NCI-H1105 treated with DMSO at 0.1 percent for 48 hours (cell line): ENCODE measurements at regions not wholly inside any gene's neighbourhood (a gene's known extent, or its start where the extent isn't known, plus 50 kb on each side); places are given as distances from the start of the nearest gene placed in this dataset.
"Not testable (repeated sequence)": the region's sequence is repeated elsewhere in the genome, so short reads cannot be mapped to it uniquely, and the experiment has no call there.

Experiments used
- DNase-seq: peaks from one replicate; lab custom pipeline; 2025; lab: John Stamatoyannopoulos, UW

DNA sequence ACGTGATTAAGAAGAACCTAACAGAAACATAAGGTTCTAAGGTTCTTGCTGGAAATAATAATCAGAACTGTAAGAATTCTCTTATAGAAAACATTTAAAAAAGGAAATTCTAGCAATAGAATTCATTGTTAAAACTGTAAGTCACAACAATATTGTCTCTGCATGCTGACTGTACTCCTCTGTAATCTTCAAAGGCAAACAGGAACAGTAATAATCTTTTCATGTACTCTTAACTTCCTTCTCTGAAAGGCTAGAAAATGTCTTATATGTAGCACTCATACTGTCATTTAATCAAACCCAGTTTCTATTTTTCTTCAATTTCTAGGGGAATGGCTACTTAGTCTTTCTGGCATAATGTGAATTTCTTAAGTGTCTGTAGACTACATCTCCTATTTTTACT lies 103.5 kb upstream of the AGAP9 start:
- DNase-seq: not testable (repeated sequence)

DNA sequence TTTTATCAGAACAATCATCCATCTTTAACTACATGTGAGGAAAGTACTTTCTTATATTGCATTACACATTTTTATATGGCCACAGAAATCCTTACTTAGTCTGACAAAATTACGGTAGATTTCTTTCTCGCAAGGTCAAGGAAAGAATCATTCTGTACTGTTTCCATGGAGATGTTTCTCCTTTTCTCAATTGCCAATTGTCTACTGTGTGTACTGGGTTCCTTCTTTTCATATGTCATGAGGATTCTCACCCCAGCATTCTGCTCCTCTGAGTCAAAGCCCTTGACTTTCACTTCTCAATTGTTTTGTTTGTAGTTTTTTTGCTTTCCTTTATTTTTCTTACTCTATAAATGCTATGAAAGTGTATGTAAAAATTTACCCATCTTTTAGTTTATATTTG lies 99.3 kb upstream of the AGAP9 start:
- not testable (repeated sequence) for DNase-seq

DNA sequence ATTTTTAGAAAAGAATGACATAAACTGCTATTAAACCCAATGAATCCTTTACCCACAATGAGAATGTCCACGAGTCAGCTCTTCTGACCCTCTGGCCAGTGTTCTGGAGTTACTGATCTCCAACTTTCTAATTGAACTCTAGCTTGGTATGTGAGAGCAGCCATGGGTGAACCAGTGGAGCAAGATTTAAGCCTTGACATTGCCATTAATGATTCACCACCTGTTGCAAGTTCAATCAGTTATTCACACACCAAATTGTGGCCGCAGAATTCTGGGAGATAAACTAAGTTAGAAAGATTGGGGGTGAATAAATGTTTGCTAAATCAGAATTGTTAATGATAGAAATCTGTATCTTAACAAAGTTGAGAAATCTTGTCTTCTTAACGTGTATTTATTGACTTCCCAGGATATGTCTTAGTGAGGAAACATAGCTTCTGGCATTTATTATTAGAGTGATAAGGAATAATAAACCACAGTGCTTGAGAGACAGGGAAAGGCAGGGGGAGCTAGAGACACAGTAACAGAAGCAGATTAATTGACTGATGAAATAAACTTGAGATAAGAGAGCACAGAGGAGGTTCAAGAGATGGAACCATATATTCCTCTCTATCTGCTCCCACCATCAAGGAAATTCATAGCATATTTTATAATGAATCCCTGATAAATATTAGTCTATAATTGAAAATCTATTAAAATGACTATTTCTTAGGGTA lies 96.0 kb upstream of the AGAP9 start:
- DNase-seq: peak; percentile 6

DNA sequence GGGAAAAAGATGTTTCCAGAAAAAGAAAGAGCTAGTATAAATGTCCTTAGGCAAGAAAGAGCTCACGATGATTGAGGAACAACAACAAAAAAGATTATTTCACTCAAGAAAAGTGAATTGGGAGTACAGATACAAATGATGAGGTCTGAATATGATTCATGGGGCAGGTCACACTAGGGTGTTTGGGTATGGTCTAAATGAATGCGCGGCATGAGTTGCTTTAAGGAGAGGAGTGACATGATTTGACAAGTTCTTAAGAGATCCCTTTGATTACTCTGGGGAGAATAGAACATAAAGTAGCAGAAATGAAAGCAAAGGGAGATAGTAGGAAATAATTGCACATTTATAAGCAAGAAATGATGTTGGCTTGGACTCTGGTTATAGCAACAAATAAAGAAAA lies 85.9 kb upstream of the AGAP9 start:
- not testable (repeated sequence) for DNase-seq

DNA sequence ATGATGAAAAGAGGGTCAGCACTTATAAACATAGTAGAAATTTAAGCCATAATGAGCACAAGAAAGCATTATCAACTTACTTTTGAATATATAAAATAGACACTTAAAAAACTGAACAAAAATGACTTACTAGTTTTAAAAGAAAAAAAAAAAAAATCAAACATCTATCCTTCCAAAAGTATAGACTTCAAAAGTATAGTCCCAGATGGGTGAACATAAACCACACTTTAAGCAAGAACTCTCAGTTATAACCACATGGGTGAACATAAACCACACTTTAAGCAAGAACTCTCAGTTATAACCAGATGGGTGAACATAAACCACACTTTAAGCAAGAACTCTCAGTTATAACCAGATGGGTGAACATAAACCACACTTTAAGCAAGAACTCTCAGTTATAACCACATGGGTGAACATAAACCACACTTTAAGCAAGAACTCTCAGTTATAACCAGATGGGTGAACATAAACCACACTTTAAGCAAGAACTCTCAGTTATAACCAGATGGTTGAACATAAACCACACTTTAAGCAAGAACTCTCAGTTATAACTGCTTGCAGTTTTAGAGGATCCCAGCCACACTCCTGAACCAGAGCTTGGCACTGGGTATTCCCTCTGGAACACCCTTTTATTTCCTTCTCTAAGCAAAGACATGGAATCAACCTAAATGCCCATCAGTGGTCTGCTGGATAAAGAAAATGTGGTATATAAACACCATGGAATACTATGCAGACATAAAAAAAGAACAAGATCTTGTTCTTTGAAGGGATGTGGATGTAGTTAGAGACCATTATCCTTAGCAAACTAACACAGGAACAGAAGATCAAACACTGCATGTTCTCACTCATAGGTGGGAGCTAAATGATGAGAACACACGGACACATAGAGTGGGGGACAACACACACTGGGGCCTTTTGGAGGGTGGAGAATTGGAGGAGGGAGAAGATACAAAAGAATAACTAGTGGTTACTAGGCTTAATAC lies 82.6 kb upstream of the AGAP9 start:
- not testable (repeated sequence) for DNase-seq

DNA sequence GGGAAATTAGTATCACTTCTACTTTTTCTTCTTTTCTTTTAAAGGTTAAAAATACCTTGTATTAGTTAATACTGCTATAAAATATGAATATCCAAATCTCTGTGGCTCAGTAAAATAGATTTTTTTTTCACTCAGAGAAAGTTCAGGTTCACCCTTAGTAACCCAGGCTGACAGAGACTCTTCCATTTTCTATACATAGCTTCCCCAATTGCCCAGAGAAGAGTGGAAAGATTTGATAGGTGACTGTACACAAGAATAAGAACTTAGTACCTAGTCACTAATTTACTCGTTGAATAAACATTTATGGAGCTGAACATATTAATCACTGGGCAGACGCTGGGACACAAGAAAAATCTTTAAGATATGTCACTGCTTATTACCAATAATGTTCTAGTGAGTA lies 77.2 kb upstream of the AGAP9 start:
- not testable (repeated sequence) for DNase-seq

DNA sequence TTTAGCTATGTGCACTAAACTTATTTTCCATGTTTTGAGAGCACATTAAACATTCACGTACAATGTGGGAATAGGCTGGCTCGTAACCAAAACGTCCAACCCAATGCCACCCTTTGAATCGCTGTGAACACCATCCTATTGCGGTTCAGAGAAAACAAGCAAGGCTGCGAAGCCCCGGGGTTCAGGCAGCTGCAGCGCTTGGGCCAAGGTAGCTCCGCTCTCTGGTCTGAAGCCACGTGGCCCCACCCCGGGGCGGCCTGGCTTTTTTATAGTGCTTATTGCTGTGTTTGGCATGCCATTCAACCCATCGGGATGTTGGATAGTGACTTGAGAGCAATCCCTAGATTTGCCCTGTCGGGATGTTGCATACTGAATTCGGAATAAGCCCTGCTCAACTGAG lies 76.7 kb upstream of the AGAP9 start:
- not testable (repeated sequence) for DNase-seq

DNA sequence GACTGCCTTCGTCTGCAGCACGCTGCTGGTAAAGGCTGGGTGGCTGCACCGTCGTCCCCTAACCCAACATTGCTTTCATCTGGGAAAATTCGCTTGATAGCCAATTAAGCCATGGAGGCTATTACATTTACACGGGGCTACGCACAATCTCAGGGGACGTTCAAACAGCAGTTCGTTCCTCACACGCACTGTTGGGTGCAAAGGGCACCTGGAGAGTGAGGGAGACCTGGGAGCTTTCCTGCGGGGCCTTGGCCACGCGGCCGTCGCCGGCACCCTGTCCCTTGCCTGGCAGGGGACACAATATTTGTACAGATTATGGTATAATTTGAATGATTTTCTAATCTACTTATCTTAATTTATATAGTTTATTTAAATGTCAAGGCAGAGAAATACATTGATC lies 76.2 kb upstream of the AGAP9 start:
- DNase-seq: not testable (repeated sequence)

DNA sequence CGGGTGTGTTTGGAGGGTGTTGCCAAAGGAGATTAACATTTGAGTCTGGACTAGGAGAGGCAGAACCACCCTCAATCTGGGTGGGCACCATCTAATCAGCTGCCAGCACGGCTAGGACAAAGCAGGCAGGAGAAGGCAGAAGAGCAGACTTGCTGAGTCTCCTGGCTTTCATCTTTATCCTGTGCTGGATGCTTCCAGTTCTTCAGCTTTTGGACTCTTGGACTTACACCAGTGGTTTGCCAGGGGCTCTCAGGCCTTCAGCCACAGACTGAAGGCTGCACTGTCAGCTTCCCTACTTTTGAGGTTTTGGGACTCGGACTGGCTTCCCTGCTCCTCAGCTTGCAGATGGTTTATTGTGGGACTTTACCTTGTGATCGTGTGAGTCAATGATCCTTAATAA lies 70.4 kb upstream of the AGAP9 start:
- not testable (repeated sequence) for DNase-seq

DNA sequence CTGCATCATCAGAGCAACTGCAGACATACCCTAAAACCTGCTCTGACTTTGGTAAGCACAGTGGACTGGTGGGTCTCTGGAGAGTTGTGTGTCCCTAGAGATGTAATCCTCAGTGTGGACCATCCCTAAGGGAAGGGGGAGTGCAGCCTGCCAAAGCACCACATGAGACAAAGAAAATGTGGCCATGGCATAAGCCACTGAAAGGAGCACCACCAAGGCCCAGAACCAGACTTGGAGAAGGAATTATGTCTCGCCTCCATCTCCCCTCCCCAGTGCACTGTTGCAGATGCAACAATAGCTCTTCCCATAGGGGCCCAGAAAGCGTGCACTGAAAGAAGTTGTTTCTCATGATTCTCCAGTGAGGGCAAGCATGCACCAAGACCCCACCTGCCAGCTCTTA lies 69.7 kb upstream of the AGAP9 start:
- DNase-seq: not testable (repeated sequence)

DNA sequence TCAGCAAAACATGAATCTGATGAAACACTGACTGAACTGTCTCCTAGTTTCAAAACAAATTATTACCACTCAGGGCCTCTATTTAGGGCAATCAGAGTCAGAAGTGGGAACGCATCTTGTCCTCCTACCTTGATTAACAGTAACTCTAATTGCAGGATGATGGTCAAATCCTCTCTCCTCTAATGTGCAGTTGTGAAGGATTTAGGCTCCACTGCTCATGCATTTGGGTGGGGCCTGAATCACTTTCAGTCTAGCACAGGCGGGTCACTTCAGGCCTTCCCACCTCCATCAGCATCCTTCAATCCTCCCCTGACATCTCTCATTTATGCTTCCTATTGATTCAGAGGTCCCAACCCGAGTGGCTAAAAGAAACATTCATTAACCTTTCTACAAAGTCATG lies 67.5 kb upstream of the AGAP9 start:
- not testable (repeated sequence) for DNase-seq

DNA sequence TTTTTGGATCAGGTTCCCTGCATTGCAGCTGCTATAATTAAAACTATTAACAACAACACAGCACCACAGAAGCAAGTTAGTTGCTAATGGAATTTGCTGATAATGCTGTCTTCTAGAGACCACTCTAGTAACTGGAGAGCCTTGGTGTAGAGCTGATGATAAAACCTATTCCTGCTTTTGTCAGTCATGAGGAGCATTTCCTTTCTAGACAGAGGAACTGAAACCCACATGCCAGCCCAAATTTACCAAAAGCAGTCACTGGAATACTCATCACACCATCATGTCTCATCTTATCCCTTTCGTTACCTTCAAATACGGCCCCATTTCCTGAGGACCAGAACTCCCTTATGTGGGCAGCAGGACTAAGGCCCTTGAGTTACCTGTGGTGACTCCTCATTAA lies 67.1 kb upstream of the AGAP9 start:
- not testable (repeated sequence) for DNase-seq

DNA sequence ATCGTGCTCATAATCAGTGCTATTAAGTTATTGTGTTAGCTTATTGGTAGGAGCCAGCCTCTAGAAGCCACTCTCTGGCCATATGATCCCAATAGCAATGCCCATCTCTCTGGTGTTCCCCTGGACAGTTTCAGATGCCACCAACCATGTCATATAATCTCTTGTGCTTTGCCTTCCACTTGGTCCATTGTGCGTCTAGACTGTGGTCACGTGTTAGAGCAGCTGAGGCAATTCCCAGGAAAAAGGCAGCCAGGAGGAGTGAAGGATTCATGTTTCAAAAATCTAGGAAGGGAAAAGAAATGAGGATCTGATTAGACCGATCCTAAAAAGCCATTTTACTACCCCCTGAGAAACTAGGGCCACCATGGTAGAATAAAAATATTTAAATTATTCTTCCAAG lies 58.6 kb upstream of the AGAP9 start:
- not testable (repeated sequence) for DNase-seq

DNA sequence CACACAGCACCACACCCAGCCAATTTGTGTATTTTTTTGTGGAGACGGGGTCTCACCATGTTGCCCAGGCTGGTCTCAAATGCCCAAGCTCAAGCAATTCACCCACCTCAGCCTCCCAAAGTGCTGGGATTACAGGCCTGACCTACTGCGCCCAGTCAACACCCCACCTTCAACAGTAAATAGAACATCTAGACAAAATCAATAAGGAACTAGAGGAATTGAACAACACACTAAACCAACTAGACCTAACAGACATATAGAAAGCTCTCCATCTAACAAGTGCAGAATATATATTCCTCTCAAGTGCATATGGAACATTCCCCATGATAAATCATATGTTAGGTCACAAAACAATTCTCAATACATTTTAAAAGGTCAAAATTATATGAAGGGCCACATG lies 56.6 kb upstream of the AGAP9 start:
- not testable (repeated sequence) for DNase-seq

DNA sequence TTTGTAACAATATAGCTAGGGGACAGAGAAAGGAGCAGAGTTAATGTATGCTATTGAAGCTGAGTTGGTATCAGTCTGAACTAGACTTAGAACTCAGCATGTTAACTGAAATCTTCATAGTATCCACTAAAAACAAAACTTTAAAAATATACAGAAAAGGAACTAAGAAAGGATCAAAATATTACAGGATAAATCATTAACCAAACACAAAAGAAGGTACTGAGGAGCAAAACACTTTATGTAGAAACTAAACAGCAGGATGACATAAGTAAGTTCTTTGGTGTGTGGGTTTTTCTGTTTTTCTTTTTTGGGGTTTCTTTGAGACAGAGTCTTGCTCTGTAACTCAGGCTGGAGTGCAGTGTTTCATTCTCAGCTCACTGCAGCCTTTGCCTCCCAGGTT lies 55.1 kb upstream of the AGAP9 start:
- DNase-seq: not testable (repeated sequence)
